SK-N-SH treated with all-trans-retinoic acid at 6 μM for 48 hours (cell line): ENCODE measurements at regions not wholly inside any gene's neighbourhood (a gene's known extent, or its start where the extent isn't known, plus 50 kb on each side); places are given as distances from the start of the nearest gene placed in this dataset.

Experiments
- ARNTL ChIP-seq: fragments of 450-650 bp; formaldehyde crosslinking; IDR thresholded peaks from 2 replicates; pipeline ENCODE4 v1.5.0; 2020; ENCODE audit warnings: low read depth, mild to moderate bottlenecking, moderate library complexity, borderline replicate concordance
- CSDC2 ChIP-seq: fragments of 250-450 bp; sonication (Bioruptor Pico); IDR thresholded peaks from 2 replicates; pipeline ENCODE4 v1.5.0; 2020; ENCODE audit warnings: mild to moderate bottlenecking, moderate library complexity
- CSRNP3 ChIP-seq: fragments of 250-450 bp; sonication (Bioruptor Pico); IDR thresholded peaks from 2 replicates; pipeline ENCODE4 v1.5.1; 2021; ENCODE audit warnings: mild to moderate bottlenecking, moderate library complexity
- GLIS3 ChIP-seq: fragments of 250-450 bp; sonication (Bioruptor Pico); IDR thresholded peaks from 2 replicates; pipeline ENCODE4 v1.5.0; 2020; ENCODE audit warnings: mild to moderate bottlenecking, moderate library complexity
- ISL1 ChIP-seq: fragments of 250-450 bp; sonication (Bioruptor Pico); IDR thresholded peaks from 2 replicates; pipeline ENCODE4 v2.1.2; 2022; ENCODE audit warnings: mild to moderate bottlenecking, moderate library complexity
- RARB ChIP-seq: fragments of 250-450 bp; sonication (Bioruptor Pico); IDR thresholded peaks from 2 replicates; pipeline ENCODE4 v1.8.0; 2021; ENCODE audit warnings: mild to moderate bottlenecking, moderate library complexity
- TOX ChIP-seq: fragments of 250-450 bp; sonication (Bioruptor Pico); IDR thresholded peaks from 2 replicates; pipeline ENCODE4 v1.8.0; 2021; ENCODE audit warnings: mild to moderate bottlenecking, moderate library complexity, borderline replicate concordance
- ZC3H10 ChIP-seq: fragments of 250-450 bp; sonication (Bioruptor Pico); IDR thresholded peaks from 2 replicates; pipeline ENCODE4 v1.5.1; 2021; ENCODE audit warnings: mild to moderate bottlenecking, moderate library complexity
- ZFP3 ChIP-seq: fragments of 250-450 bp; sonication (Bioruptor Pico); IDR thresholded peaks from 2 replicates; pipeline ENCODE4 v1.5.0; 2020; ENCODE audit warnings: mild to moderate bottlenecking, moderate library complexity
- ZFP30 ChIP-seq: fragments of 450-650 bp; formaldehyde crosslinking; IDR thresholded peaks from 2 replicates; pipeline ENCODE4 v1.5.0; 2022; ENCODE audit warnings: mild to moderate bottlenecking, moderate library complexity
- ZNF70 ChIP-seq: fragments of 450-650 bp; formaldehyde crosslinking; IDR thresholded peaks from 2 replicates; pipeline ENCODE4 v1.5.0; 2020; ENCODE audit warnings: mild to moderate bottlenecking, moderate library complexity
- ZNF8 ChIP-seq: fragments of 450-650 bp; formaldehyde crosslinking; IDR thresholded peaks from 2 replicates; pipeline ENCODE4 v1.5.0; 2020; ENCODE audit warnings: mild to moderate bottlenecking, moderate library complexity
- TF ChIP-seq, protein P1 (sequence below): fragments of 250-450 bp; sonication (Bioruptor Pico); IDR thresholded peaks from 2 replicates; pipeline ENCODE4 v1.8.0; 2020; ENCODE audit warnings: mild to moderate bottlenecking, moderate library complexity, borderline replicate concordance

DNA sequence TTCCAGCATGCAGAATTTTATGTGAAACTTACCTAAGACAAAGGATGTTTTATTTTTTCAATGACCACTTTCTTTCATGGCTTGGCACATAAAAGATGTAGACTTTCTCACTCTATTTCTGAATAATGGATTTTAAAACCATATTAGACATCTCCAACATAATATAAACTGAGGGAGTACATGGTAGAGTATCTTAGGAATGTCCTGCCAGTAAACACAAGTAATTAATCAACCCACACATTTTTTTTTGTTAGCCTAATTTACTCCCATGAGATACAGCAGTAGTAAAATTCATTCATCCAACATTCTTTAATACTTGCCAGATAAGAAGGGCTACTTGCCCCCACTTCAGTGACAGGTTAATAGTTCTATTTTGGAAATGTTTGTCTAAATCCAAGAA lies 235.4 kb upstream of the ADAMTS5 start:
- no peak for TF ChIP-seq ARNTL (CRISPR knock-in tag)
- peak; percentile 46; the same call in 1 of the 2 replicates for TF ChIP-seq ISL1 (CRISPR knock-in tag)
- no peak for TF ChIP-seq ZFP3 (CRISPR knock-in tag)
- TF ChIP-seq, protein P1, sequence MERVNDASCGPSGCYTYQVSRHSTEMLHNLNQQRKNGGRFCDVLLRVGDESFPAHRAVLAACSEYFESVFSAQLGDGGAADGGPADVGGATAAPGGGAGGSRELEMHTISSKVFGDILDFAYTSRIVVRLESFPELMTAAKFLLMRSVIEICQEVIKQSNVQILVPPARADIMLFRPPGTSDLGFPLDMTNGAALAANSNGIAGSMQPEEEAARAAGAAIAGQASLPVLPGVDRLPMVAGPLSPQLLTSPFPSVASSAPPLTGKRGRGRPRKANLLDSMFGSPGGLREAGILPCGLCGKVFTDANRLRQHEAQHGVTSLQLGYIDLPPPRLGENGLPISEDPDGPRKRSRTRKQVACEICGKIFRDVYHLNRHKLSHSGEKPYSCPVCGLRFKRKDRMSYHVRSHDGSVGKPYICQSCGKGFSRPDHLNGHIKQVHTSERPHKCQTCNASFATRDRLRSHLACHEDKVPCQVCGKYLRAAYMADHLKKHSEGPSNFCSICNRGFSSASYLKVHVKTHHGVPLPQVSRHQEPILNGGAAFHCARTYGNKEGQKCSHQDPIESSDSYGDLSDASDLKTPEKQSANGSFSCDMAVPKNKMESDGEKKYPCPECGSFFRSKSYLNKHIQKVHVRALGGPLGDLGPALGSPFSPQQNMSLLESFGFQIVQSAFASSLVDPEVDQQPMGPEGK (CRISPR knock-in tag) = no peak
- TF ChIP-seq CSRNP3 (CRISPR knock-in tag) = no peak
- no peak for TF ChIP-seq ZFP30 (CRISPR knock-in tag)
- TF ChIP-seq CSDC2 (CRISPR knock-in tag) = no peak
- TF ChIP-seq TOX (CRISPR knock-in tag) = no peak
- TF ChIP-seq ZNF8 = no peak
- no peak for TF ChIP-seq ZNF70 (CRISPR knock-in tag)
- no peak for TF ChIP-seq GLIS3 (CRISPR knock-in tag)
- TF ChIP-seq ZC3H10 = no peak
- no peak for TF ChIP-seq RARB (CRISPR knock-in tag)
